ENCODE measurements at regions not wholly inside any gene's neighbourhood (a gene's known extent, or its start where the extent isn't known, plus 50 kb on each side); places are given as distances from the start of the nearest gene placed in this dataset.

- TF ChIP-seq MAX (IDR thresholded peaks at IDR 0.05; ENCODE audit: insufficient read depth, insufficient read length) = no peak
- TF ChIP-seq POLR2AphosphoS5 (IDR thresholded peaks at IDR 0.05; ENCODE audit: insufficient read depth, low read depth, low read length) = no peak
- no peak for TF ChIP-seq CTCF (IDR thresholded peaks at IDR 0.05; ENCODE audit: extremely low read depth in 1 of 2, insufficient read depth in 1 of 2, low read depth in 1 of 2, low read length in 2 of 2)
- no peak for TF ChIP-seq EZH2 (IDR thresholded peaks at IDR 0.05; ENCODE audit: borderline replicate concordance, low read depth, low read length, severe bottlenecking)
- TF ChIP-seq POLR2A (IDR thresholded peaks at IDR 0.05; ENCODE audit: low read depth, low read length) = no peak
Measured at GRCh38 chr15:59867086-59867855, 136.8 kb upstream of the FOXB1 start.

Measured in endothelial cell of umbilical vein (primary cell).